Mucosa of rectum (tissue), 2 donors: ENCODE measurements at regions not wholly inside any gene's neighbourhood (a gene's known extent, or its start where the extent isn't known, plus 50 kb on each side); places are given as distances from the start of the nearest gene placed in this dataset.

Experiments
- H3K27ac ChIP-seq, 2 donors: one replicate each; pipeline ENCODE4 v1.7.0; 2013; ENCODE audit warnings: inconsistent platforms in 2 of 2, low read depth in 2 of 2, low read length in 2 of 2
- H3K27me3 ChIP-seq, 2 donors: one replicate each; pipeline ENCODE4 v1.7.0; 2013; ENCODE audit warnings: low read length in 2 of 2; ENCODE audit not compliant: control insufficient read depth in 2 of 2, insufficient read depth in 2 of 2
- H3K36me3 ChIP-seq, 2 donors: one replicate each; pipeline ENCODE4 v1.7.0; 2013; ENCODE audit warnings: low read length in 2 of 2; ENCODE audit not compliant: control insufficient read depth in 2 of 2, insufficient read depth in 2 of 2
- H3K4me1 ChIP-seq, 2 donors: one replicate each; pipeline ENCODE4 v1.7.0; 2013; ENCODE audit warnings: low read length in 2 of 2, mild to moderate bottlenecking in 1 of 2; ENCODE audit not compliant: control insufficient read depth in 2 of 2, insufficient read depth in 2 of 2
- H3K4me3 ChIP-seq, 2 donors: one replicate each; pipeline ENCODE4 v1.7.0; 2013; ENCODE audit warnings: low read length in 2 of 2
- H3K9ac ChIP-seq, 2 donors: one replicate each; pipeline ENCODE4 v1.7.0; 2013; ENCODE audit warnings: low read length in 2 of 2, low read depth in 1 of 2, mild to moderate bottlenecking in 1 of 2
- H3K9me3 ChIP-seq, 2 donors: one replicate each; pipeline ENCODE4 v1.7.0; 2013; ENCODE audit warnings: low read length in 2 of 2; ENCODE audit not compliant: control insufficient read depth in 2 of 2
- donor health status: healthy.
- donor health status: Normal muscosa, but diverticular disease.

GRCh38 chr13:103194871-103195270, 128.7 kb upstream of the SLC10A2 start:
- Histone ChIP-seq H3K9me3 (no peaks in the 10 kb centered on the region), H3K4me3 (no peak overlapping the region), H3K9ac (no peak overlapping the region), H3K27me3 (no peaks in the 10 kb centered on the region), H3K27ac (no peak overlapping the region), H3K36me3 (no peaks in the 10 kb centered on the region), H3K4me1 (no peaks in the 10 kb centered on the region)

- Histone ChIP-seq H3K27me3 (no peaks in the 10 kb centered on the region), H3K9ac (no peak overlapping the region), H3K4me3 (no peak overlapping the region), H3K9me3 (no peaks in the 10 kb centered on the region), H3K36me3 (no peaks in the 10 kb centered on the region), H3K4me1 (no peaks in the 10 kb centered on the region), H3K27ac (no peak overlapping the region)
These were observed 126.4 kb upstream of the SLC10A2 start for GRCh38 chr13:103192511-103193135.

DNA sequence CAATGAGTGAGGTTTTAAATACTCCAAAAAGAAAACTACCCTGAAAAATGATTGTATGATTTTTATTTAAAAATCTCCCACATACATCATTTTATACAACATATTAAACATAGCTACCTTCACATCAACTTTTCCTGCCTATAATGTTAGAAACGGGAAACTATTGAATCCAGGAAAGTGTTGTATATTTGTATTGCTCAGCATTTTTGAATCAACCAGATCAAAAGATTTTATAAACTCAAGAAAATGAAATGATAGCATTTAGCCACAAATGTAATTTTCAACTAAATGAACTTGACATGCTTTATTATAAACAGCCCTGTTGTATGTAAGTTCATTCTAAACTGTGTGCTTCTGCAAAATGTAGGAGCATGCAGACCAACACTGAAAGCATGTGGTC, 124.6 kb upstream of the SLC10A2 start:
- Histone ChIP-seq H3K4me3 (no peak overlapping the region), H3K27me3 (no peaks in the 10 kb centered on the region), H3K36me3 (no peaks in the 10 kb centered on the region), H3K9ac (no peak overlapping the region), H3K9me3 (no peaks in the 10 kb centered on the region), H3K4me1 (no peaks in the 10 kb centered on the region), H3K27ac (no peak overlapping the region)

DNA sequence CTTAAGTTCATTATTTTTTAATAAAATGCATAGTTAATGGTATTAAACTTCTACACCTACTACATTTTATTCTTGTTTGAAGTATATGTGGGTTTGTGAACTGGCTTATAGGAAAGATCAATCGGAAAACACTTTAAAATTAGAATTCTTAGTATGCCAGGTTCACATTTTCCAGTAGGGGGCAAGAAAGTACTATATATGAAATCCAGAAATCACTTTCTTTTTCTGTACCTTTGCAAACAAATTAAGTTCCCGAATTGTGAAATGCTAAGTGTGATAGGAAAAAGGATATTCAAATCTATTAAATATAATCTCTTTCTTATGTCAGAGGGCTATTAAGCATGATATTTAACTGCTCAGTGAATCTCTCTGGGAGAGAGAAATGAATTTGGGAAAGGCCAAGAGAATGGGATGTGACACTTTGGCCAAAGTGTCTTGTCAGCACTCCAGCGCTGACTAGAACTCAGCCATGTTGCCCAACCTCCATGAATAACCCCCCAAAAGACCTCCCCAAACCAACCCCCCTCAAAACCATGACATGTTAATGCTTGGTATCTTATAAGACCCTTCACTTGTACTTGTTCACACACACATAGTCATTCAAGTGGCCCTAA, 122.6 kb upstream of the SLC10A2 start:
- H3K4me3 ChIP-seq, result no peak overlapping the region
- H3K27ac ChIP-seq, result no peak overlapping the region
- H3K9ac ChIP-seq, result no peak overlapping the region
- no peaks in the 10 kb centered on the region for H3K36me3 ChIP-seq
- H3K9me3 ChIP-seq, result no peaks in the 10 kb centered on the region
- no peaks in the 10 kb centered on the region for H3K27me3 ChIP-seq
- no peaks in the 10 kb centered on the region for H3K4me1 ChIP-seq

DNA sequence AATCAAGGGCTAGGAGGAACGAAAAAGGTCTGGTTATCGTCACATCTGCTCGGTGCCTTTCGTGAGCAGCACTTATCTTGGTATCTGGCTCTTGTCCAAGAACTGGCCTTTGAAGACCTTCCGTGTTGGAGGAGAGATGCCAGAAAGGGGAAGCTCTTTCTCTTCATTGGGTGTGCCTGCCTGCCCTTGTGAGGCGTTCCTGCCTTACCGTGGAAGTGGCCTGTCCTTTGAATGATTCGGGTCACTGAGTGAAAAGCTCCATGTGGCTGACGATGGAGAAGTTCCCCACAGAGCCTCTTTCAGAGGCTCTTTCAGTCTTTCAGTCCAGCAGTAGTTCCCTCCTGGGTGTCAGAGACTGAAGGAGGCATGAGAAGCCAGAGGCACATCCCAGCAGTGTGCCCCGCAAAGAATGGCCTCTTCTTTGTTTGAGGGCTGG, 121.5 kb upstream of the SLC10A2 start:
- H3K36me3 ChIP-seq, result no peaks in the 10 kb centered on the region
- H3K27me3 ChIP-seq, result no peaks in the 10 kb centered on the region
- no peaks in the 10 kb centered on the region for H3K4me1 ChIP-seq
- H3K27ac ChIP-seq, result no peak overlapping the region
- no peak overlapping the region for H3K9ac ChIP-seq
- no peaks in the 10 kb centered on the region for H3K9me3 ChIP-seq
- H3K4me3 ChIP-seq, result no peak overlapping the region

DNA sequence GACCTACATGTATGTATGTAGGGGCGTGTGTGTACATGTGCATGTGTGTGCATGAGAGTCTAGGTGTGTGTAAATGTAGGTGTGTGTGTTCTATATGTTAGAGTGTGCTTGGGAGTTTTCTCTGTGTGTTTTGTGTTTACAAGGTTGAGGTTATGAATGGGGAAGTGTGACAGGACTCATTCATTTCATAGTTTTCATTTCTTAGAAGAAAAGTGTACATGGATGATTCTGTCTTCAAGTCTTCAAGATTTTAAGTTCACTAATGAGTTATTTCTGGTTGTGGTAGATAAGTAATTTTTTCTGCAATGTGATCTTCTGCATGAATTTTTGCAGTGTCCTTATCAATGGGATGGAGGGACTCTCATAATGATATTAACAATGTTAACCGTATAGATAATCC, 118.2 kb upstream of the SLC10A2 start:
- Histone ChIP-seq H3K27me3 (no peaks in the 10 kb centered on the region), H3K9ac (no peak overlapping the region), H3K4me1 (no peaks in the 10 kb centered on the region), H3K27ac (no peak overlapping the region), H3K36me3 (no peaks in the 10 kb centered on the region), H3K9me3 (no peaks in the 10 kb centered on the region), H3K4me3 (no peak overlapping the region)

DNA sequence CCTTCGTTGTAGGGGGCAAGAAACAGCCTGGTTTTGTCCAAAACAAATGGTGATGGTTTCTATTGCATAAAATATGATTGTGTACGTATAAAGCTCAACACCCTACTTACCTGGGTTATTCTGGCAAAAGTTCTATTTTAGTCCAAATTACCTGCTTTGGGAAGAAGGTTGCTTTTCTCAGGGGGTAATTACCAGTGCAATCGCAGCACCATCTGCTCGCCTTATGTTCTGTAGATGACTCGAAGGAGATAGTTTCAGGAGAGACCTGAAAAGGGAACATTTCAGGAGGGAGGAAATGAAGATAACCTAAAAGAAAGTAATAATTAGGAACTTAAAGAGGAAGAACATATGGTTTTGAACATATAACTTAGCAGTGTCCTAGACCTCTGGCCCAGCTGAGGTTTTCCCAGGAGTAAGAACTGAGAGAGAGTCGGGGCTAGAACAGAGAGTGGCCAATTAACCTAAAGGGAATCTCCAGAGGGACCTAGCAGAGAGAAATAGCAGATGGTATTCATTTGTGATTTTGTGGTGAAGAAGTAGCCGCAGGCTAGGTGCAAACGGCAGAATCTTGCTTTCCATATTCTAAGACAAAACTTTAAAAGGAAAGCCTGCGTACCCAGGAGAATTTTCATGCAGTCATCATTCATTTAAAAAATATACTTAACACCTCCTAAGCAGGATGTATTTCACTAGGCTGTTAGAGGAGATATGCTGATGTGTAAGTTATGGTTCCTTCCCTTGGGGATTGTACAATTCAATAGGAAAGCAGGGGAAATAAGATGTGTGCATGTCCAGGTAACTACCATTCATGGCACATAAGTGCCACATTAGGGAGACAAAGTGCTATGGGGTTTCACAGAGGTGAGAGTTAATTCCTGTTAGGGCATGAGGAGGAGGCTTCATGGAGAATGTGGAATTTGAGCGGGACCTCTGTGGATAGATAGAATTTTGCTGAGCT, 113.0 kb upstream of the SLC10A2 start:
- Histone ChIP-seq H3K36me3 (no peaks in the 10 kb centered on the region), H3K27ac (no peak overlapping the region), H3K4me1 (no peaks in the 10 kb centered on the region), H3K4me3 (no peak overlapping the region), H3K9ac (no peak overlapping the region), H3K27me3 (no peaks in the 10 kb centered on the region), H3K9me3 (no peaks in the 10 kb centered on the region)

- Histone ChIP-seq H3K36me3 (no peaks in the 10 kb centered on the region), H3K4me1 (no peaks in the 10 kb centered on the region), H3K27ac (no peak overlapping the region), H3K4me3 (no peak overlapping the region), H3K27me3 (no peaks in the 10 kb centered on the region), H3K9me3 (no peaks in the 10 kb centered on the region), H3K9ac (no peak overlapping the region)
These were observed 108.7 kb upstream of the SLC10A2 start for GRCh38 chr13:103174966-103175365.

DNA sequence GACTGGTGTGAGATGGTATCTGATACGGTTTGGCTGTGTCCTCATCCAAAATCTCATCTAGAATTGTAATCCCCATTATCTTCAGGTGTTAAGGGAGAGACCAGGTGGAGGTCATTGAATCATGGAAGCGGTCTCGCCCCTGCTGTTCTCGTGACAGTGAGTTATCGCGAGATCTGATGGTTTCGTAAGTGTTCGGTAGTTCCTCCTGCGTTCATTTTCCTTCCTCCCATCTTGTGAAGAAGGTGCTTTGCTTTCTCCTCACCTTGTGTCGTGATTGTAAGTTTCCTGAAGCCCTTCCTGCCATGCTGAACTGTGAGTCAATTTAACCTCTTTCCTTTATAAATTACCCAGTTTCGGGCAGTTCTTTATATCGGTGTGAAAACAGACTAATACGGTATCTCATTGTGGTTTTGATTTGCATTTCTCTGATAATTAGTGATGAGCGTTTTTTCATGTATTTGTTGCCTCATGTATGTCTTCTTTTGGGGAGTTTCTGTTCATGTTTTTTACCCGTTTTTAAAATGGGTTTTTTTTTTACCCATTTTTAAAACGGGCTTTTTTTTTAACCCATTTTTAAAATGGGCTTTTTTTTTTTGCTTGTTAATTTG, 102.8 kb upstream of the SLC10A2 start:
- Histone ChIP-seq H3K9me3 (no peaks in the 10 kb centered on the region), H3K27me3 (no peaks in the 10 kb centered on the region), H3K36me3 (no peaks in the 10 kb centered on the region), H3K9ac (no peak overlapping the region), H3K27ac (no peak overlapping the region), H3K4me3 (no peak overlapping the region), H3K4me1 (no peaks in the 10 kb centered on the region)

GRCh38 chr13:103164251-103164650, 98.0 kb upstream of the SLC10A2 start:
- H3K9me3 ChIP-seq, result no peaks in the 10 kb centered on the region
- H3K4me1 ChIP-seq, result no peaks in the 10 kb centered on the region
- H3K9ac ChIP-seq, result no peak overlapping the region
- H3K36me3 ChIP-seq, result no peaks in the 10 kb centered on the region
- no peak overlapping the region for H3K4me3 ChIP-seq
- no peak overlapping the region for H3K27ac ChIP-seq
- no peaks in the 10 kb centered on the region for H3K27me3 ChIP-seq
